HEK293 (cell line): ENCODE measurements at regions not wholly inside any gene's neighbourhood (a gene's known extent, or its start where the extent isn't known, plus 50 kb on each side); places are given as distances from the start of the nearest gene placed in this dataset.

ENCODE experiments used
- ATF2 ChIP-seq: fragments of 450-650 bp; formaldehyde crosslinking; IDR thresholded peaks from 2 replicates; pipeline ENCODE4 v1.5.1; 2016; ENCODE audit warnings: missing biosample characterization, missing genetic modification characterization, low read depth
- CTCF ChIP-seq: fragments of 450-650 bp; formaldehyde crosslinking; IDR thresholded peaks from 2 replicates; pipeline ENCODE4 v1.5.1; 2016; ENCODE audit warnings: missing biosample characterization, missing genetic modification characterization
- PRDM2 ChIP-seq: fragments of 450-650 bp; formaldehyde crosslinking; IDR thresholded peaks from 2 replicates; pipeline ENCODE4 v1.5.1; 2016; ENCODE audit warnings: missing biosample characterization, missing genetic modification characterization, borderline replicate concordance
- PRDM4 ChIP-seq: fragments of 450-650 bp; formaldehyde crosslinking; IDR thresholded peaks from 2 replicates; pipeline ENCODE4 v1.5.1; 2017; ENCODE audit warnings: missing biosample characterization, missing genetic modification characterization
- ZNF202 ChIP-seq: fragments of 450-650 bp; formaldehyde crosslinking; IDR thresholded peaks from 2 replicates; pipeline ENCODE4 v1.5.1; 2016; ENCODE audit warnings: missing biosample characterization, missing genetic modification characterization, borderline replicate concordance
- ZNF558 ChIP-seq: fragments of 450-650 bp; formaldehyde crosslinking; IDR thresholded peaks from 2 replicates; pipeline ENCODE4 v1.5.1; 2016; ENCODE audit warnings: missing biosample characterization, missing genetic modification characterization

- no peak for TF ChIP-seq ZNF202 (tag by site-specific recombination)
- TF ChIP-seq PRDM4 (tag by site-specific recombination): no peak
- TF ChIP-seq ZNF558: no peak
- no peak for TF ChIP-seq CTCF (tag by site-specific recombination)
- TF ChIP-seq PRDM2 (tag by site-specific recombination): no peak
- no peak for TF ChIP-seq ATF2 (tag by site-specific recombination)
Observed at GRCh38 chr1:63014267-63014666, 230.3 kb downstream of the ATG4C start.
